CD14-positive monocyte (primary cell): ENCODE measurements at regions not wholly inside any gene's neighbourhood (a gene's known extent, or its start where the extent isn't known, plus 50 kb on each side); places are given as distances from the start of the nearest gene placed in this dataset.

Experiments
- DNase-seq, 3 donors: peaks; one replicate each; pipeline ENCODE4 v3.0.0-alpha.2; 2011 to 2022
- H2AFZ ChIP-seq: 2 replicates; pipeline ENCODE4 v1.6.0; 2012; ENCODE audit warnings: mild to moderate bottlenecking, low read depth, low read length, inconsistent platforms; ENCODE audit not compliant: insufficient read depth, poor library complexity, severe bottlenecking
- H3K27ac ChIP-seq, 2 donors: 1 replicate in 1 of 2; 2 replicates in 1 of 2; pipeline ENCODE4 v1.5.1; 2012 to 2013; ENCODE audit warnings: low read length in 2 of 2, control low read depth in 1 of 2, inconsistent platforms in 1 of 2, low read depth in 1 of 2, mild to moderate bottlenecking in 1 of 2
- H3K27me3 ChIP-seq, 2 donors: one replicate each; pipeline versions ENCODE4 v1.6.0 to v1.6.1; 2011 to 2013; ENCODE audit warnings: low read length in 2 of 2; ENCODE audit not compliant: control insufficient read depth in 2 of 2, insufficient read depth in 2 of 2
- H3K36me3 ChIP-seq, 2 donors: replicated peaks in 1 of 2; 1 replicate in 1 of 2; 2 replicates in 1 of 2; pipeline versions ENCODE4 v1.5.1 to v1.6.1; 2012 to 2013; ENCODE audit warnings: low read length in 2 of 2, control low read depth in 1 of 2, inconsistent platforms in 1 of 2, mild to moderate bottlenecking in 1 of 2; ENCODE audit not compliant: insufficient read depth in 2 of 2, control insufficient read depth in 1 of 2
- H3K4me1 ChIP-seq, 2 donors: 1 replicate in 1 of 2; 2 replicates in 1 of 2; pipeline versions ENCODE4 v1.5.1 to v1.6.1; 2012 to 2013; ENCODE audit warnings: low read length in 2 of 2, control low read depth in 1 of 2, inconsistent platforms in 1 of 2, mild to moderate bottlenecking in 1 of 2, moderate library complexity in 1 of 2; ENCODE audit not compliant: insufficient read depth in 2 of 2, control insufficient read depth in 1 of 2
- H3K4me2 ChIP-seq: replicated peaks from 2 replicates; pipeline ENCODE3; 2012; ENCODE audit warnings: low read length, moderate library complexity, mild to moderate bottlenecking; ENCODE audit not compliant: poor library complexity, severe bottlenecking; ENCODE audit errors: extremely low read depth
- H3K4me3 ChIP-seq, 3 experiments: fragments of 200-600 bp in 1 of 3; sonication (generic) in 1 of 3; replicated peaks in 1 of 3; 1 replicate in 2 of 3; 2 replicates in 1 of 3; pipeline ENCODE4 v1.5.1; 2011 to 2013; ENCODE audit warnings: low read length in 3 of 3, mild to moderate bottlenecking in 3 of 3, control low read depth in 2 of 3, low read depth in 2 of 3, inconsistent platforms in 1 of 3, moderate library complexity in 1 of 3
- H3K79me2 ChIP-seq: 2 replicates; pipeline ENCODE4 v1.6.0; 2012; ENCODE audit warnings: mild to moderate bottlenecking, control low read depth, inconsistent platforms, low read length, moderate library complexity; ENCODE audit not compliant: insufficient read depth
- H3K9ac ChIP-seq: 2 replicates; pipeline ENCODE4 v1.6.0; 2017; ENCODE audit warnings: low read length, mild to moderate bottlenecking; ENCODE audit not compliant: insufficient read depth, poor library complexity, severe bottlenecking
- H3K9me3 ChIP-seq, 2 donors: replicated peaks in 1 of 2; 1 replicate in 1 of 2; 2 replicates in 1 of 2; pipeline versions ENCODE4 v1.5.1 to v1.6.1; 2012 to 2013; ENCODE audit warnings: low read length in 2 of 2, control low read depth in 1 of 2; ENCODE audit not compliant: control insufficient read depth in 1 of 2, insufficient read depth in 1 of 2
- H4K20me1 ChIP-seq: 2 replicates; pipeline ENCODE4 v1.6.0; 2012; ENCODE audit warnings: mild to moderate bottlenecking, low read length, control low read depth, moderate library complexity; ENCODE audit not compliant: insufficient read depth
- H3K27ac Mint-ChIP-seq, 7 donors: one replicate each; pipeline ENCODE4 v1.8.0; 2020; ENCODE audit warnings: mild to moderate bottlenecking in 7 of 7, mixed read lengths in 7 of 7, moderate library complexity in 6 of 7, inconsistent platforms in 2 of 7
- H3K27me3 Mint-ChIP-seq, 3 donors: one replicate each; pipeline ENCODE4 v1.8.0; 2021 to 2022; ENCODE audit warnings: low read depth in 3 of 3, mild to moderate bottlenecking in 3 of 3, mixed read lengths in 3 of 3, moderate library complexity in 3 of 3, inconsistent platforms in 1 of 3
- H3K36me3 Mint-ChIP-seq, 2 donors: one replicate each; pipeline ENCODE4 v1.8.0; 2020; ENCODE audit warnings: mixed read lengths in 2 of 2, inconsistent platforms in 1 of 2, mild to moderate bottlenecking in 1 of 2
- H3K4me1 Mint-ChIP-seq: one replicate; pipeline ENCODE4 v1.8.0; 2020; ENCODE audit warnings: mild to moderate bottlenecking, mixed read lengths
- H3K4me3 Mint-ChIP-seq, 2 donors: one replicate each; pipeline ENCODE4 v1.8.0; 2020; ENCODE audit warnings: mild to moderate bottlenecking in 2 of 2, mixed read lengths in 2 of 2, moderate library complexity in 1 of 2
- H3K9me3 Mint-ChIP-seq, 7 donors: one replicate each; pipeline ENCODE4 v1.8.0; 2020 to 2022; ENCODE audit warnings: mixed read lengths in 7 of 7, mild to moderate bottlenecking in 6 of 7, moderate library complexity in 6 of 7, inconsistent platforms in 2 of 7
- WGBS: methylation state at CpG from one replicate; pipeline ENCODE4 v1.1.5; 2013; ENCODE audit warnings: missing lambda C conversion rate; ENCODE audit not compliant: insufficient coverage; 5-methylcytosine and 5-hydroxymethylcytosine counted together
- intact Hi-C, 2 donors: fragments of 100-400 bp; cut with micrococcal nuclease; formaldehyde crosslinking; loops; one replicate each; pipeline versions ENCODE4 v1.15.0 to v1.15.1; 2023
- TF ChIP-seq, protein P1 (sequence below): fragments of 200-600 bp; IDR thresholded peaks from one replicate; pipeline ENCODE4 v1.8.0; 2022; ENCODE audit warnings: antibody characterized with exemption, mild to moderate bottlenecking

- H3K4me1 ChIP-seq = no peaks in the 10 kb centered on the region
- no peaks in the 10 kb centered on the region for H3K79me2 ChIP-seq
- no peak for DNase-seq
- no peak overlapping the region for H3K27ac ChIP-seq
- H2AFZ ChIP-seq = no peak overlapping the region
- no peaks in the 10 kb centered on the region for H3K4me1 Mint-ChIP-seq
- H3K27me3 ChIP-seq = no peaks in the 10 kb centered on the region
- H3K36me3 Mint-ChIP-seq = no peaks in the 10 kb centered on the region
- no peak overlapping the region for H3K27ac Mint-ChIP-seq
- no CpG with 5 or more reads among the region's 1 CpG for WGBS
- H3K27me3 Mint-ChIP-seq = no peaks in the 10 kb centered on the region
- no peak overlapping the region for H3K4me3 Mint-ChIP-seq
- no peak overlapping the region for H3K9ac ChIP-seq
- no peak overlapping the region for H3K4me3 ChIP-seq
- no peaks in the 10 kb centered on the region for H3K36me3 ChIP-seq
- no peak overlapping the region for H3K4me2 ChIP-seq
- TF ChIP-seq, protein P1, sequence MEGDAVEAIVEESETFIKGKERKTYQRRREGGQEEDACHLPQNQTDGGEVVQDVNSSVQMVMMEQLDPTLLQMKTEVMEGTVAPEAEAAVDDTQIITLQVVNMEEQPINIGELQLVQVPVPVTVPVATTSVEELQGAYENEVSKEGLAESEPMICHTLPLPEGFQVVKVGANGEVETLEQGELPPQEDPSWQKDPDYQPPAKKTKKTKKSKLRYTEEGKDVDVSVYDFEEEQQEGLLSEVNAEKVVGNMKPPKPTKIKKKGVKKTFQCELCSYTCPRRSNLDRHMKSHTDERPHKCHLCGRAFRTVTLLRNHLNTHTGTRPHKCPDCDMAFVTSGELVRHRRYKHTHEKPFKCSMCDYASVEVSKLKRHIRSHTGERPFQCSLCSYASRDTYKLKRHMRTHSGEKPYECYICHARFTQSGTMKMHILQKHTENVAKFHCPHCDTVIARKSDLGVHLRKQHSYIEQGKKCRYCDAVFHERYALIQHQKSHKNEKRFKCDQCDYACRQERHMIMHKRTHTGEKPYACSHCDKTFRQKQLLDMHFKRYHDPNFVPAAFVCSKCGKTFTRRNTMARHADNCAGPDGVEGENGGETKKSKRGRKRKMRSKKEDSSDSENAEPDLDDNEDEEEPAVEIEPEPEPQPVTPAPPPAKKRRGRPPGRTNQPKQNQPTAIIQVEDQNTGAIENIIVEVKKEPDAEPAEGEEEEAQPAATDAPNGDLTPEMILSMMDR = no peak
- no peaks in the 10 kb centered on the region for H3K9me3 Mint-ChIP-seq
- no peaks in the 10 kb centered on the region for H4K20me1 ChIP-seq
- H3K9me3 ChIP-seq = no peaks in the 10 kb centered on the region
- intact Hi-C loops = no loop called here
These were observed 713.0 kb downstream of the MRPL39 start for GRCh38 chr21:24894324-24894723.

GRCh38 chr21:24890021-24890420 lies 717.3 kb downstream of the MRPL39 start:
- H3K9me3 Mint-ChIP-seq = no peaks in the 10 kb centered on the region
- Histone ChIP-seq H2AFZ (no peak overlapping the region), H3K4me1 (no peaks in the 10 kb centered on the region), H3K36me3 (no peaks in the 10 kb centered on the region), H3K79me2 (no peaks in the 10 kb centered on the region), H3K4me2 (no peak overlapping the region), H3K9me3 (no peaks in the 10 kb centered on the region), H3K9ac (no peak overlapping the region), H4K20me1 (no peaks in the 10 kb centered on the region), H3K27ac (no peak overlapping the region), H3K27me3 (no peaks in the 10 kb centered on the region), H3K4me3 (no peak overlapping the region)
- no peak for DNase-seq
- TF ChIP-seq, protein P1 = no peak
- no peaks in the 10 kb centered on the region for H3K27me3 Mint-ChIP-seq
- intact Hi-C loops = no loop called here
- H3K27ac Mint-ChIP-seq = no peak overlapping the region
- H3K36me3 Mint-ChIP-seq = no peaks in the 10 kb centered on the region
- no peaks in the 10 kb centered on the region for H3K4me1 Mint-ChIP-seq
- no peak overlapping the region for H3K4me3 Mint-ChIP-seq
- no CpG with 5 or more reads among the region's 4 CpGs for WGBS
